ENCODE measurements at regions not wholly inside any gene's neighbourhood (a gene's known extent, or its start where the extent isn't known, plus 50 kb on each side); places are given as distances from the start of the nearest gene placed in this dataset.

DNA sequence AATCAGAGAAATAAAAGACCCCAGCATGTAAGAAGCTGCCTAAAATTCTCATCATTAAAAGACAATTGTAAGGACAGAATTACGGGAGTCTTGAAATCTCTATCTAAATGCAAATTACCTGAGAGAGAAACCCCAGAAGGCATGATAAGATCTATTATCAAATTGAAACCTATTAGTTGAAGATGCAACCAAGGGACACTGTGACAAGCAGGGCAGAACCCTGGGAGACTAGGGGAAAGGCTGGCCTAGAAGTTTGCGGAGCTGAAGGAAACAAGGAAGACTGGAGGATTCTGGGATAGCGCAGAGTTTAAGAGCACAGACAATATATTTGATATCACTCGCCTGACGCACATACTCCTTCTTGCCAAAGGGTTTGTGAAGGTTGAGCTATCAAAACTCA is 319.5 kb upstream of the CHAC2 start:
- TF ChIP-seq, protein P1, sequence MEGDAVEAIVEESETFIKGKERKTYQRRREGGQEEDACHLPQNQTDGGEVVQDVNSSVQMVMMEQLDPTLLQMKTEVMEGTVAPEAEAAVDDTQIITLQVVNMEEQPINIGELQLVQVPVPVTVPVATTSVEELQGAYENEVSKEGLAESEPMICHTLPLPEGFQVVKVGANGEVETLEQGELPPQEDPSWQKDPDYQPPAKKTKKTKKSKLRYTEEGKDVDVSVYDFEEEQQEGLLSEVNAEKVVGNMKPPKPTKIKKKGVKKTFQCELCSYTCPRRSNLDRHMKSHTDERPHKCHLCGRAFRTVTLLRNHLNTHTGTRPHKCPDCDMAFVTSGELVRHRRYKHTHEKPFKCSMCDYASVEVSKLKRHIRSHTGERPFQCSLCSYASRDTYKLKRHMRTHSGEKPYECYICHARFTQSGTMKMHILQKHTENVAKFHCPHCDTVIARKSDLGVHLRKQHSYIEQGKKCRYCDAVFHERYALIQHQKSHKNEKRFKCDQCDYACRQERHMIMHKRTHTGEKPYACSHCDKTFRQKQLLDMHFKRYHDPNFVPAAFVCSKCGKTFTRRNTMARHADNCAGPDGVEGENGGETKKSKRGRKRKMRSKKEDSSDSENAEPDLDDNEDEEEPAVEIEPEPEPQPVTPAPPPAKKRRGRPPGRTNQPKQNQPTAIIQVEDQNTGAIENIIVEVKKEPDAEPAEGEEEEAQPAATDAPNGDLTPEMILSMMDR (IDR thresholded peaks at IDR 0.05; ENCODE audit: low read depth, low read length, poor library complexity, severe bottlenecking) = no peak
- TF ChIP-seq EZH2phosphoT487 (IDR thresholded peaks at IDR 0.05; ENCODE audit: borderline replicate concordance, low read length) = no peak

Data from DOHH2 (cell line).